ENCODE measurements at regions not wholly inside any gene's neighbourhood (a gene's known extent, or its start where the extent isn't known, plus 50 kb on each side); places are given as distances from the start of the nearest gene placed in this dataset.
"Not testable (repeated sequence)": the region's sequence is repeated elsewhere in the genome, so short reads cannot be mapped to it uniquely, and the experiment has no call there.

- TF ChIP-seq, protein P1, sequence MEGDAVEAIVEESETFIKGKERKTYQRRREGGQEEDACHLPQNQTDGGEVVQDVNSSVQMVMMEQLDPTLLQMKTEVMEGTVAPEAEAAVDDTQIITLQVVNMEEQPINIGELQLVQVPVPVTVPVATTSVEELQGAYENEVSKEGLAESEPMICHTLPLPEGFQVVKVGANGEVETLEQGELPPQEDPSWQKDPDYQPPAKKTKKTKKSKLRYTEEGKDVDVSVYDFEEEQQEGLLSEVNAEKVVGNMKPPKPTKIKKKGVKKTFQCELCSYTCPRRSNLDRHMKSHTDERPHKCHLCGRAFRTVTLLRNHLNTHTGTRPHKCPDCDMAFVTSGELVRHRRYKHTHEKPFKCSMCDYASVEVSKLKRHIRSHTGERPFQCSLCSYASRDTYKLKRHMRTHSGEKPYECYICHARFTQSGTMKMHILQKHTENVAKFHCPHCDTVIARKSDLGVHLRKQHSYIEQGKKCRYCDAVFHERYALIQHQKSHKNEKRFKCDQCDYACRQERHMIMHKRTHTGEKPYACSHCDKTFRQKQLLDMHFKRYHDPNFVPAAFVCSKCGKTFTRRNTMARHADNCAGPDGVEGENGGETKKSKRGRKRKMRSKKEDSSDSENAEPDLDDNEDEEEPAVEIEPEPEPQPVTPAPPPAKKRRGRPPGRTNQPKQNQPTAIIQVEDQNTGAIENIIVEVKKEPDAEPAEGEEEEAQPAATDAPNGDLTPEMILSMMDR (IDR thresholded peaks at IDR 0.05; ENCODE audit: low read depth, low read length, poor library complexity, severe bottlenecking) = not testable (repeated sequence)
- not testable (repeated sequence) for TF ChIP-seq EZH2phosphoT487 (IDR thresholded peaks at IDR 0.05; ENCODE audit: borderline replicate concordance, low read length)
Measured at GRCh38 chr19:34871911-34872310, 54.8 kb upstream of the ZNF30 start.

Measured in DOHH2 (cell line).